Fibroblast of lung (primary cell): ENCODE measurements at regions not wholly inside any gene's neighbourhood (a gene's known extent, or its start where the extent isn't known, plus 50 kb on each side); places are given as distances from the start of the nearest gene placed in this dataset.
A peak's percentile ranks its signal among the peaks of the same experiment; 100 is the strongest.
"Not testable (repeated sequence)": the region's sequence is repeated elsewhere in the genome, so short reads cannot be mapped to it uniquely, and the experiment has no call there.

Experiments
- DNase-seq, 2 donors: peaks; one replicate each; pipeline versions ENCODE4 v3.0.0 to v3.0.0-alpha.2; 2010; ENCODE audit warnings: low read depth in 2 of 2
- H2AFZ ChIP-seq: 2 replicates; pipeline ENCODE4 v1.5.1; 2012; ENCODE audit warnings: low read length, control low read depth, inconsistent platforms
- H3K27ac ChIP-seq: 2 replicates; pipeline ENCODE4 v1.5.1; 2011; ENCODE audit warnings: low read length, control low read depth; ENCODE audit not compliant: insufficient read depth
- H3K27me3 ChIP-seq: 2 replicates; pipeline ENCODE4 v1.5.1; 2011; ENCODE audit warnings: mild to moderate bottlenecking, low read length; ENCODE audit not compliant: control insufficient read depth, insufficient read depth
- H3K36me3 ChIP-seq: 2 replicates; pipeline ENCODE4 v1.5.1; 2011; ENCODE audit warnings: low read length; ENCODE audit not compliant: control insufficient read depth, insufficient read depth
- H3K4me1 ChIP-seq: 2 replicates; pipeline ENCODE4 v1.5.1; 2011; ENCODE audit warnings: low read length; ENCODE audit not compliant: control insufficient read depth, insufficient read depth; ENCODE audit errors: extremely low read depth
- H3K4me2 ChIP-seq: 2 replicates; pipeline ENCODE4 v1.5.1; 2011; ENCODE audit warnings: low read length, control low read depth; ENCODE audit not compliant: insufficient read depth; ENCODE audit errors: extremely low read depth
- H3K4me3 ChIP-seq, 4 experiments: fragments of 200-600 bp in 1 of 4; sonication (generic) in 1 of 4; replicated peaks in 1 of 4; 2 replicates each; pipeline ENCODE4 v1.5.1; 2011 to 2016; ENCODE audit warnings: low read length in 4 of 4, low read depth in 3 of 4, mild to moderate bottlenecking in 3 of 4, control low read depth in 2 of 4, inconsistent platforms in 1 of 4, mixed read lengths in 1 of 4; ENCODE audit not compliant: insufficient read depth in 1 of 4; ENCODE audit errors: control extremely low read depth in 1 of 4
- H3K79me2 ChIP-seq: 2 replicates; pipeline ENCODE4 v1.5.1; 2012; ENCODE audit warnings: mild to moderate bottlenecking, low read length, inconsistent platforms; ENCODE audit not compliant: control insufficient read depth, insufficient read depth
- H3K9ac ChIP-seq: 2 replicates; pipeline ENCODE4 v1.5.1; 2011; ENCODE audit warnings: mild to moderate bottlenecking, low read length, control low read depth; ENCODE audit not compliant: insufficient read depth
- H3K9me3 ChIP-seq: 2 replicates; pipeline ENCODE4 v1.5.1; 2012; ENCODE audit warnings: low read depth, low read length; ENCODE audit not compliant: control insufficient read depth, insufficient read depth
- H4K20me1 ChIP-seq: 2 replicates; pipeline ENCODE4 v1.5.1; 2011; ENCODE audit warnings: low read length; ENCODE audit not compliant: control insufficient read depth, insufficient read depth; ENCODE audit errors: extremely low read depth
- EZH2 ChIP-seq: IDR thresholded peaks from 2 replicates; pipeline ENCODE4 v1.5.1; 2012; ENCODE audit warnings: low read length, control low read depth, mild to moderate bottlenecking; ENCODE audit errors: missing control alignments
- TF ChIP-seq, protein P1 (sequence below), 2 donors: IDR thresholded peaks in 1 of 2; conservative IDR thresholded peaks in 1 of 2; 1 replicate in 1 of 2; 2 replicates in 1 of 2; pipeline ENCODE4 v1.5.1; 2011 to 2012; ENCODE audit warnings: low read length in 2 of 2, control low read depth in 1 of 2, inconsistent platforms in 1 of 2, low read depth in 1 of 2, mild to moderate bottlenecking in 1 of 2

DNA sequence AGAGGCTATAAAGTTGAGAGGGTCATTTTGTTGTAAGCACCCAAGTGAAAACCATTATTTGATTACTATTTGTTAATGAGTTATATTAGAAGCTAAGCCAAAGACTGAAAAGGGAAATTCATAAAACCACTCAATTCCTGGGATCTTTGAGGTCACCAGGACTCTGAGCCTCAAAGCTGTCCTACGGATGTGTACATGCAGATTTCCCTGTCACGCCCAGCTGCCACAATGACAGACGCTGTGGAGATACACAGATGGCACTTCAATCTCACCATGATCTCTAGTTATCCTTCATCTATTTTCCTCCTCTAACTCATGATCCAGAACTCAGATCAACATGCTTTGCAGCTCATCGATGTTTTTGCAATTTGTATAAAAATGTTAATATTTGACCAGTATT is 403.5 kb upstream of the MIR17HG start:
- no peak overlapping the region for H2AFZ ChIP-seq
- H3K4me2 ChIP-seq, result no peak overlapping the region
- DNase-seq, result no peak
- H4K20me1 ChIP-seq, result no peaks in the 10 kb centered on the region
- no peak overlapping the region for H3K27ac ChIP-seq
- H3K4me1 ChIP-seq, result no peaks in the 10 kb centered on the region
- no peaks in the 10 kb centered on the region for H3K79me2 ChIP-seq
- H3K9ac ChIP-seq, result no peak overlapping the region
- no peaks in the 10 kb centered on the region for H3K36me3 ChIP-seq
- H3K9me3 ChIP-seq, result no peaks in the 10 kb centered on the region
- TF ChIP-seq, protein P1, sequence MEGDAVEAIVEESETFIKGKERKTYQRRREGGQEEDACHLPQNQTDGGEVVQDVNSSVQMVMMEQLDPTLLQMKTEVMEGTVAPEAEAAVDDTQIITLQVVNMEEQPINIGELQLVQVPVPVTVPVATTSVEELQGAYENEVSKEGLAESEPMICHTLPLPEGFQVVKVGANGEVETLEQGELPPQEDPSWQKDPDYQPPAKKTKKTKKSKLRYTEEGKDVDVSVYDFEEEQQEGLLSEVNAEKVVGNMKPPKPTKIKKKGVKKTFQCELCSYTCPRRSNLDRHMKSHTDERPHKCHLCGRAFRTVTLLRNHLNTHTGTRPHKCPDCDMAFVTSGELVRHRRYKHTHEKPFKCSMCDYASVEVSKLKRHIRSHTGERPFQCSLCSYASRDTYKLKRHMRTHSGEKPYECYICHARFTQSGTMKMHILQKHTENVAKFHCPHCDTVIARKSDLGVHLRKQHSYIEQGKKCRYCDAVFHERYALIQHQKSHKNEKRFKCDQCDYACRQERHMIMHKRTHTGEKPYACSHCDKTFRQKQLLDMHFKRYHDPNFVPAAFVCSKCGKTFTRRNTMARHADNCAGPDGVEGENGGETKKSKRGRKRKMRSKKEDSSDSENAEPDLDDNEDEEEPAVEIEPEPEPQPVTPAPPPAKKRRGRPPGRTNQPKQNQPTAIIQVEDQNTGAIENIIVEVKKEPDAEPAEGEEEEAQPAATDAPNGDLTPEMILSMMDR (conservative IDR thresholded peaks at IDR 0.05 in 1 of 2, IDR thresholded peaks at IDR 0.05 in 1 of 2; ENCODE audit: low read depth in 1 of 2, low read length in 2 of 2), result no peak
- TF ChIP-seq EZH2, result no peak
- H3K4me3 ChIP-seq, result no peak overlapping the region
- H3K27me3 ChIP-seq, result no peaks in the 10 kb centered on the region

DNA sequence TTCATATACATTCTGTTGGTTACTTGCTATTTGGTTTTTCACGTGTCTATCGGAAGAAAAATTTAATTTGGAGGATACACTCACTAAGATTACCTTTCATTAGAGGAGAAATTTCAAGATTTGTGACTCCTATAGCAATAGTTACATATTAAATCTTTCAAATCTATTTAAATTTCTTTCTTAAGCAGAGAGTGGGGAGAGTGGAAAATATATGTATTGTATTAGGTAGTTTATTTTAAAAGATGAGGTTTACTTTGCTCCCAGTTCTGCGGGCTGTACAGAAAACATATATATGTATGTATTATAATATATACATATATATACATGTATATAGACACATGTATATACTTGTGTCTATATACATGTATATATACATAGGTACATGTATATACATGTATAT is 402.3 kb upstream of the MIR17HG start:
- not testable (repeated sequence) for H3K79me2 ChIP-seq, H3K4me3 ChIP-seq, H3K27ac ChIP-seq, H3K9ac ChIP-seq, H3K27me3 ChIP-seq, H4K20me1 ChIP-seq, H2AFZ ChIP-seq, H3K36me3 ChIP-seq, H3K4me2 ChIP-seq, H3K9me3 ChIP-seq, DNase-seq, H3K4me1 ChIP-seq

DNA sequence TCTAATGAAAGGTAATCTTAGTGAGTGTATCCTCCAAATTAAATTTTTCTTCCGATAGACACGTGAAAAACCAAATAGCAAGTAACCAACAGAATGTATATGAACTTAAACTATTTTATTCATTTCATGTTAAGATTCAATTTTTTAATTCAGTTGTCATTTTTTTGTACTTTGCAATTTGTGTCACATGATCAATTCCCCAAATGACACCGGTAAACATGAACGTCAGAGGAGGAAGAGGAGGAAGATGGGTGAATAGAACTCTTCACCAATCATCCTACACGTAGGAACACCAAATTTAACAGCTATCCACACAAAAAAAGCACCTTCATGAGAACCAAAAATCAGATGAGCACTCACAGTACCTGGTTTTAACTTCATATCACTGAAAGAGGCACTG is 401.4 kb upstream of the MIR17HG start:
- not testable (repeated sequence) for H3K4me2 ChIP-seq, H3K27me3 ChIP-seq, H4K20me1 ChIP-seq

DNA sequence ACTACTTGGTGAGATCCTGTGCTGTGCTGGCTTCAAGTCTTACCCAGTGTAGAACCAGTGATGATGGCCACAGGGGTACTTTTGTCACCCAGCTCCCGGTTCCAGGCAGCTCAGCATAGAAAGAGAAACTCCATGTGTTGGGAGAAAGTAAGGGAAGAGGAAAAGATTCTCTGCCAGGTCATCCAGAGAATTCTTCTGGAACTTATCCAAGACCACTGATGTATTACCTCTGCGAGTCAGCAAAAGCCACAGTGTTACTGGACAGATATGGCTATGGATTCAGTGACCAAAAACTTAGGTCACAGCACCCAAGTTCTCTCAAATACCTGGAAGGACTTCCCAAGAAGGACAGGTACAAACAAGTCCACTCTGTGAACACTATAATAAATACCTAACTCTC is 399.5 kb upstream of the MIR17HG start:
- Histone ChIP-seq H3K4me2 (no peak overlapping the region), H3K4me3 (no peak overlapping the region), H3K9me3 (no peaks in the 10 kb centered on the region), H3K79me2 (no peaks in the 10 kb centered on the region), H3K36me3 (no peaks in the 10 kb centered on the region), H3K9ac (no peak overlapping the region), H2AFZ (no peak overlapping the region), H3K27ac (no peak overlapping the region), H3K4me1 (no peaks in the 10 kb centered on the region), H3K27me3 (no peaks in the 10 kb centered on the region), H4K20me1 (no peaks in the 10 kb centered on the region)
- DNase-seq, result peak in 1 of 2 donors; percentile 5
- TF ChIP-seq, protein P1 (conservative IDR thresholded peaks at IDR 0.05 in 1 of 2, IDR thresholded peaks at IDR 0.05 in 1 of 2; ENCODE audit: low read depth in 1 of 2, low read length in 2 of 2), result no peak
- TF ChIP-seq EZH2, result no peak

More for the DNA sequence above, 401.4 kb upstream of the MIR17HG start:
- not testable (repeated sequence) for H3K79me2 ChIP-seq, H3K4me1 ChIP-seq, H3K9ac ChIP-seq, H3K27ac ChIP-seq, H2AFZ ChIP-seq, H3K36me3 ChIP-seq, DNase-seq, H3K4me3 ChIP-seq, H3K9me3 ChIP-seq
